SK-N-SH treated with all-trans-retinoic acid at 6 μM for 48 hours (cell line): ENCODE measurements at regions not wholly inside any gene's neighbourhood (a gene's known extent, or its start where the extent isn't known, plus 50 kb on each side); places are given as distances from the start of the nearest gene placed in this dataset.

ENCODE experiments used
- ATAC-seq: fragments of 200-7000 bp; cut with Tn5 transposase; 3 replicates; pipeline ENCODE4 v1.9.1; 2020; ENCODE audit warnings: mild to moderate bottlenecking, moderate library complexity
- ARNTL ChIP-seq: fragments of 450-650 bp; formaldehyde crosslinking; IDR thresholded peaks from 2 replicates; pipeline ENCODE4 v1.5.0; 2020; ENCODE audit warnings: low read depth, mild to moderate bottlenecking, moderate library complexity, borderline replicate concordance
- BACH2 ChIP-seq: fragments of 250-450 bp; sonication (Bioruptor Pico); IDR thresholded peaks from 2 replicates; pipeline ENCODE4 v1.9.0; 2021; ENCODE audit warnings: mild to moderate bottlenecking, borderline replicate concordance
- CSDC2 ChIP-seq: fragments of 250-450 bp; sonication (Bioruptor Pico); IDR thresholded peaks from 2 replicates; pipeline ENCODE4 v1.5.0; 2020; ENCODE audit warnings: mild to moderate bottlenecking, moderate library complexity
- ESRRG ChIP-seq: fragments of 250-450 bp; sonication (Bioruptor Pico); IDR thresholded peaks from 2 replicates; pipeline ENCODE4 v1.6.1; 2021; ENCODE audit warnings: mild to moderate bottlenecking
- GLIS3 ChIP-seq: fragments of 250-450 bp; sonication (Bioruptor Pico); IDR thresholded peaks from 2 replicates; pipeline ENCODE4 v1.5.0; 2020; ENCODE audit warnings: mild to moderate bottlenecking, moderate library complexity
- ISL1 ChIP-seq: fragments of 250-450 bp; sonication (Bioruptor Pico); IDR thresholded peaks from 2 replicates; pipeline ENCODE4 v2.1.2; 2022; ENCODE audit warnings: mild to moderate bottlenecking, moderate library complexity
- OSR1 ChIP-seq: fragments of 250-450 bp; sonication (Bioruptor Pico); IDR thresholded peaks from 2 replicates; pipeline ENCODE4 v1.8.0; 2022; ENCODE audit warnings: moderate library complexity, mild to moderate bottlenecking, inconsistent platforms
- PPARA ChIP-seq: fragments of 250-450 bp; sonication (Bioruptor Pico); IDR thresholded peaks from 2 replicates; pipeline ENCODE4 v1.5.0; 2020; ENCODE audit warnings: mild to moderate bottlenecking, borderline replicate concordance
- RARB ChIP-seq: fragments of 250-450 bp; sonication (Bioruptor Pico); IDR thresholded peaks from 2 replicates; pipeline ENCODE4 v1.8.0; 2021; ENCODE audit warnings: mild to moderate bottlenecking, moderate library complexity
- SNAI2 ChIP-seq: fragments of 250-450 bp; sonication (Bioruptor Pico); IDR thresholded peaks from 2 replicates; pipeline ENCODE4 v1.5.0; 2020; ENCODE audit warnings: mild to moderate bottlenecking, moderate library complexity
- TCF4 ChIP-seq: fragments of 250-450 bp; sonication (Bioruptor Pico); IDR thresholded peaks from 2 replicates; pipeline ENCODE4 v1.8.0; 2021; ENCODE audit warnings: mild to moderate bottlenecking, moderate library complexity, borderline replicate concordance
- TOX ChIP-seq: fragments of 250-450 bp; sonication (Bioruptor Pico); IDR thresholded peaks from 2 replicates; pipeline ENCODE4 v1.8.0; 2021; ENCODE audit warnings: mild to moderate bottlenecking, moderate library complexity, borderline replicate concordance
- ZC3H10 ChIP-seq: fragments of 250-450 bp; sonication (Bioruptor Pico); IDR thresholded peaks from 2 replicates; pipeline ENCODE4 v1.5.1; 2021; ENCODE audit warnings: mild to moderate bottlenecking, moderate library complexity
- ZFP30 ChIP-seq: fragments of 450-650 bp; formaldehyde crosslinking; IDR thresholded peaks from 2 replicates; pipeline ENCODE4 v1.5.0; 2022; ENCODE audit warnings: mild to moderate bottlenecking, moderate library complexity
- ZNF565 ChIP-seq: fragments of 450-650 bp; formaldehyde crosslinking; conservative IDR thresholded peaks from 2 replicates; pipeline ENCODE4 v1.5.0; 2020; ENCODE audit warnings: low read depth, mild to moderate bottlenecking, moderate library complexity
- ZNF70 ChIP-seq: fragments of 450-650 bp; formaldehyde crosslinking; IDR thresholded peaks from 2 replicates; pipeline ENCODE4 v1.5.0; 2020; ENCODE audit warnings: mild to moderate bottlenecking, moderate library complexity
- ZNF8 ChIP-seq: fragments of 450-650 bp; formaldehyde crosslinking; IDR thresholded peaks from 2 replicates; pipeline ENCODE4 v1.5.0; 2020; ENCODE audit warnings: mild to moderate bottlenecking, moderate library complexity
- TF ChIP-seq, protein P1 (sequence below): fragments of 250-450 bp; sonication (Bioruptor Pico); IDR thresholded peaks from 2 replicates; pipeline ENCODE4 v1.5.0; 2020; ENCODE audit warnings: mild to moderate bottlenecking, moderate library complexity
- TF ChIP-seq, protein P2 (sequence below): fragments of 250-450 bp; sonication (Bioruptor Pico); IDR thresholded peaks from 2 replicates; pipeline ENCODE4 v1.5.1; 2021; ENCODE audit warnings: mild to moderate bottlenecking, moderate library complexity
- TF ChIP-seq, protein P3 (sequence below): fragments of 250-450 bp; sonication (Bioruptor Pico); IDR thresholded peaks from 2 replicates; pipeline ENCODE4 v1.8.0; 2020; ENCODE audit warnings: mild to moderate bottlenecking, moderate library complexity, borderline replicate concordance
- TF ChIP-seq, protein P4 (sequence below): fragments of 250-450 bp; sonication (Bioruptor Pico); IDR thresholded peaks from 2 replicates; pipeline ENCODE4 v1.5.1; 2020; ENCODE audit warnings: low read depth, mild to moderate bottlenecking, moderate library complexity
- TF ChIP-seq, protein P5 (sequence below): fragments of 250-450 bp; sonication (Bioruptor Pico); IDR thresholded peaks from 2 replicates; pipeline ENCODE4 v1.8.0; 2021; ENCODE audit warnings: low read depth, mild to moderate bottlenecking, moderate library complexity, borderline replicate concordance

DNA sequence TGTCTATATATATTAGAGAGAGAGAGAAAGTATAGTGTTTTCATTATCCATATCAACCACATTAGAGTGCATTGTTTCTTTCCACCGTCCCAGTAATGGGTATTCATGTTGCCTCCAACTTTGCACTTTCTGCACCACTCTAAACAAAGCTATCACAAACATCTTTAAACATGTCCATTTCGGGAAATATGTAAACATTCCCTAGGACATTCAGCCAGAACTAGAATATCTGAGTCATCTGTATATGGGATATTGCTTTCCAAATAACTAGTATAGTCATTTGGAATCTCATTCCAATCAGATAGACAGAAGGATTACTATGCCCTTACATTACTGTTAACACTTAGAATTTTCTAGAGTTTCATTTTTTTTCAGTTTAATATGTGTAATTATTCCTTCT, 914.9 kb upstream of the EPHA6 start:
- no peak for TF ChIP-seq RARB (CRISPR knock-in tag)
- no peak for TF ChIP-seq TCF4 (CRISPR knock-in tag)
- ATAC-seq = no peak

DNA sequence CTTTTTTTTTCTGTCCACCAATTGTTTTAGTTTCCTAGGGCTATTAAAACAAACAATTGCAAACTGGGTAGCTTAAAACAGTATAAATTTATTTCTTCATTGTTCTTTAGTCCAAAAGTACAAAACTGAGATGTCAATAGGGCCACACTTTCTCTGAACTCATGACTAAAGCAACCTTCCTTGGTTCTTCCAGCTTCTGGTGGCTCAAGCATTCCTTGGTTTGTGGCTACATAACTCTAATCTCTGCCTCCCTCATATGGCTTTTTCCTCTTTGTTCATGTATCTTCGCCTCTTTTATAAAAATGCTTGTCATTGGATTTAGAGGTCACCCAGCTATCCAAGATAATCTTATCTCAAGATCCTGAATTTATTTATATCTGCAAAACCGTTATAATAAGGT, 914.5 kb upstream of the EPHA6 start:
- TF ChIP-seq ESRRG = no peak
- no peak for TF ChIP-seq PPARA (CRISPR knock-in tag)
- TF ChIP-seq, protein P1, sequence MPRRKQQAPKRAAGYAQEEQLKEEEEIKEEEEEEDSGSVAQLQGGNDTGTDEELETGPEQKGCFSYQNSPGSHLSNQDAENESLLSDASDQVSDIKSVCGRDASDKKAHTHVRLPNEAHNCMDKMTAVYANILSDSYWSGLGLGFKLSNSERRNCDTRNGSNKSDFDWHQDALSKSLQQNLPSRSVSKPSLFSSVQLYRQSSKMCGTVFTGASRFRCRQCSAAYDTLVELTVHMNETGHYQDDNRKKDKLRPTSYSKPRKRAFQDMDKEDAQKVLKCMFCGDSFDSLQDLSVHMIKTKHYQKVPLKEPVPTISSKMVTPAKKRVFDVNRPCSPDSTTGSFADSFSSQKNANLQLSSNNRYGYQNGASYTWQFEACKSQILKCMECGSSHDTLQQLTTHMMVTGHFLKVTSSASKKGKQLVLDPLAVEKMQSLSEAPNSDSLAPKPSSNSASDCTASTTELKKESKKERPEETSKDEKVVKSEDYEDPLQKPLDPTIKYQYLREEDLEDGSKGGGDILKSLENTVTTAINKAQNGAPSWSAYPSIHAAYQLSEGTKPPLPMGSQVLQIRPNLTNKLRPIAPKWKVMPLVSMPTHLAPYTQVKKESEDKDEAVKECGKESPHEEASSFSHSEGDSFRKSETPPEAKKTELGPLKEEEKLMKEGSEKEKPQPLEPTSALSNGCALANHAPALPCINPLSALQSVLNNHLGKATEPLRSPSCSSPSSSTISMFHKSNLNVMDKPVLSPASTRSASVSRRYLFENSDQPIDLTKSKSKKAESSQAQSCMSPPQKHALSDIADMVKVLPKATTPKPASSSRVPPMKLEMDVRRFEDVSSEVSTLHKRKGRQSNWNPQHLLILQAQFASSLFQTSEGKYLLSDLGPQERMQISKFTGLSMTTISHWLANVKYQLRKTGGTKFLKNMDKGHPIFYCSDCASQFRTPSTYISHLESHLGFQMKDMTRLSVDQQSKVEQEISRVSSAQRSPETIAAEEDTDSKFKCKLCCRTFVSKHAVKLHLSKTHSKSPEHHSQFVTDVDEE = no peak
- no peak for TF ChIP-seq ISL1 (CRISPR knock-in tag)
- TF ChIP-seq, protein P2, sequence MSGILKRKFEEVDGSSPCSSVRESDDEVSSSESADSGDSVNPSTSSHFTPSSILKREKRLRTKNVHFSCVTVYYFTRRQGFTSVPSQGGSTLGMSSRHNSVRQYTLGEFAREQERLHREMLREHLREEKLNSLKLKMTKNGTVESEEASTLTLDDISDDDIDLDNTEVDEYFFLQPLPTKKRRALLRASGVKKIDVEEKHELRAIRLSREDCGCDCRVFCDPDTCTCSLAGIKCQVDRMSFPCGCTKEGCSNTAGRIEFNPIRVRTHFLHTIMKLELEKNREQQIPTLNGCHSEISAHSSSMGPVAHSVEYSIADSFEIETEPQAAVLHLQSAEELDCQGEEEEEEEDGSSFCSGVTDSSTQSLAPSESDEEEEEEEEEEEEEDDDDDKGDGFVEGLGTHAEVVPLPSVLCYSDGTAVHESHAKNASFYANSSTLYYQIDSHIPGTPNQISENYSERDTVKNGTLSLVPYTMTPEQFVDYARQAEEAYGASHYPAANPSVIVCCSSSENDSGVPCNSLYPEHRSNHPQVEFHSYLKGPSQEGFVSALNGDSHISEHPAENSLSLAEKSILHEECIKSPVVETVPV (CRISPR knock-in tag) = no peak
- no peak for TF ChIP-seq ZC3H10 (CRISPR knock-in tag)
- TF ChIP-seq ZNF8 (CRISPR knock-in tag) = no peak
- no peak for TF ChIP-seq TCF4 (CRISPR knock-in tag)
- no peak for TF ChIP-seq RARB (CRISPR knock-in tag)
- TF ChIP-seq TOX (CRISPR knock-in tag) = no peak
- no peak for TF ChIP-seq OSR1
- TF ChIP-seq ZFP30 (CRISPR knock-in tag) = no peak
- TF ChIP-seq, protein P3, sequence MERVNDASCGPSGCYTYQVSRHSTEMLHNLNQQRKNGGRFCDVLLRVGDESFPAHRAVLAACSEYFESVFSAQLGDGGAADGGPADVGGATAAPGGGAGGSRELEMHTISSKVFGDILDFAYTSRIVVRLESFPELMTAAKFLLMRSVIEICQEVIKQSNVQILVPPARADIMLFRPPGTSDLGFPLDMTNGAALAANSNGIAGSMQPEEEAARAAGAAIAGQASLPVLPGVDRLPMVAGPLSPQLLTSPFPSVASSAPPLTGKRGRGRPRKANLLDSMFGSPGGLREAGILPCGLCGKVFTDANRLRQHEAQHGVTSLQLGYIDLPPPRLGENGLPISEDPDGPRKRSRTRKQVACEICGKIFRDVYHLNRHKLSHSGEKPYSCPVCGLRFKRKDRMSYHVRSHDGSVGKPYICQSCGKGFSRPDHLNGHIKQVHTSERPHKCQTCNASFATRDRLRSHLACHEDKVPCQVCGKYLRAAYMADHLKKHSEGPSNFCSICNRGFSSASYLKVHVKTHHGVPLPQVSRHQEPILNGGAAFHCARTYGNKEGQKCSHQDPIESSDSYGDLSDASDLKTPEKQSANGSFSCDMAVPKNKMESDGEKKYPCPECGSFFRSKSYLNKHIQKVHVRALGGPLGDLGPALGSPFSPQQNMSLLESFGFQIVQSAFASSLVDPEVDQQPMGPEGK (CRISPR knock-in tag) = no peak
- no peak for TF ChIP-seq BACH2 (CRISPR knock-in tag)
- TF ChIP-seq, protein P4, sequence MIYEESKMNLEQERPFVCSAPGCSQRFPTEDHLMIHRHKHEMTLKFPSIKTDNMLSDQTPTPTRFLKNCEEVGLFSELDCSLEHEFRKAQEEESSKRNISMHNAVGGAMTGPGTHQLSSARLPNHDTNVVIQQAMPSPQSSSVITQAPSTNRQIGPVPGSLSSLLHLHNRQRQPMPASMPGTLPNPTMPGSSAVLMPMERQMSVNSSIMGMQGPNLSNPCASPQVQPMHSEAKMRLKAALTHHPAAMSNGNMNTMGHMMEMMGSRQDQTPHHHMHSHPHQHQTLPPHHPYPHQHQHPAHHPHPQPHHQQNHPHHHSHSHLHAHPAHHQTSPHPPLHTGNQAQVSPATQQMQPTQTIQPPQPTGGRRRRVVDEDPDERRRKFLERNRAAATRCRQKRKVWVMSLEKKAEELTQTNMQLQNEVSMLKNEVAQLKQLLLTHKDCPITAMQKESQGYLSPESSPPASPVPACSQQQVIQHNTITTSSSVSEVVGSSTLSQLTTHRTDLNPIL (CRISPR knock-in tag) = no peak
- no peak for TF ChIP-seq ARNTL (CRISPR knock-in tag)
- TF ChIP-seq ZNF70 (CRISPR knock-in tag) = no peak
- no peak for TF ChIP-seq ZNF565 (CRISPR knock-in tag)
- no peak for TF ChIP-seq SNAI2 (CRISPR knock-in tag)
- TF ChIP-seq, all 23 proteins: peak for 0
- no peak for ATAC-seq

DNA sequence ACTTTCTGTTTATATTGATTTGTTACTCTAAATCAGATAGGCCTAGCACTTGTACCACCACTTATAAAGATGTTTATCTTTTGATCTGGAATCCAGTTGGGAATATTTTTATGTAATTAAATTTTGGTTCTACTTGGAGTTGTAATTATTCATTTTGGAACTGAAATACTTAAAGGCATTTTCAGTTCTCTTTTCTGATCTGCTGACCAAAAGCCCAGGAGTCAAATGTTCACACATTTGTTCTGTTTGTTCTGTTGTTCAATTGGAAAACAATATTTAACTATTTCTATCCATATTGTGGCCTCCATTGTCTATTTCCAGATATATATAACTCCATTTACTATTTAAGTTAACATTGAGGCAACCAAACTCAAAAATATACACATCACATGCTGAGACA, 912.4 kb upstream of the EPHA6 start:
- no peak for TF ChIP-seq ESRRG
- no peak for TF ChIP-seq RARB (CRISPR knock-in tag)
- no peak for TF ChIP-seq PPARA (CRISPR knock-in tag)
- no peak for TF ChIP-seq ISL1 (CRISPR knock-in tag)
- ATAC-seq = no peak

DNA sequence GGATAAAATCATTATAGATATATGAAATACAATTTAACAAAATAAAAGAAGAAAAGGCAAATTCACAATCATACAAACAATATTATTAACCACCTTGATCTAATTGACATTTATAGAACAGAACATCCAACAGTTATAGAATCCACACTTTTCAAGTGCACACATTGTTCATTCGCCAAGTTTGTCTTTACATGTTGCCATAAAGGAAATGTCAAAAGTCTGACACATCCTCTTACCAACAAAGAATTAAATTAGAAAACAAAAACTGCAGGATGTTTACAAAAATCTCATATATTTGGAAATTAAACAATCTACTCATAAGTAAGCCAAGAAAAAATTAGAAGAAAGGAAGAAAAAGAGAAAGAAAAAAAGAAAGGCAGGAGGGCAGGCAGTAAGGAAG, 909.2 kb upstream of the EPHA6 start:
- ATAC-seq = no peak
- TF ChIP-seq, protein P4 (CRISPR knock-in tag) = no peak
- TF ChIP-seq BACH2 (CRISPR knock-in tag) (no peak), ARNTL (CRISPR knock-in tag) (no peak), SNAI2 (CRISPR knock-in tag) (no peak), TCF4 (CRISPR knock-in tag) (no peak), ESRRG (no peak), ZC3H10 (CRISPR knock-in tag) (no peak), CSDC2 (CRISPR knock-in tag) (no peak), ZFP30 (CRISPR knock-in tag) (no peak), GLIS3 (CRISPR knock-in tag) (no peak), RARB (CRISPR knock-in tag) (no peak), TOX (CRISPR knock-in tag) (no peak), OSR1 (no peak), ZNF70 (CRISPR knock-in tag) (no peak), ZNF8 (CRISPR knock-in tag) (no peak)
- TF ChIP-seq, protein P5, sequence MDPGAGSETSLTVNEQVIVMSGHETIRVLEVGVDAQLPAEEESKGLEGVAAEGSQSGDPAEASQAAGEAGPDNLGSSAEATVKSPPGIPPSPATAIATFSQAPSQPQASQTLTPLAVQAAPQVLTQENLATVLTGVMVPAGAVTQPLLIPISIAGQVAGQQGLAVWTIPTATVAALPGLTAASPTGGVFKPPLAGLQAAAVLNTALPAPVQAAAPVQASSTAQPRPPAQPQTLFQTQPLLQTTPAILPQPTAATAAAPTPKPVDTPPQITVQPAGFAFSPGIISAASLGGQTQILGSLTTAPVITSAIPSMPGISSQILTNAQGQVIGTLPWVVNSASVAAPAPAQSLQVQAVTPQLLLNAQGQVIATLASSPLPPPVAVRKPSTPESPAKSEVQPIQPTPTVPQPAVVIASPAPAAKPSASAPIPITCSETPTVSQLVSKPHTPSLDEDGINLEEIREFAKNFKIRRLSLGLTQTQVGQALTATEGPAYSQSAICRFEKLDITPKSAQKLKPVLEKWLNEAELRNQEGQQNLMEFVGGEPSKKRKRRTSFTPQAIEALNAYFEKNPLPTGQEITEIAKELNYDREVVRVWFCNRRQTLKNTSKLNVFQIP (CRISPR knock-in tag) = no peak
- TF ChIP-seq, protein P1 = no peak
